ENCODE measurements at regions not wholly inside any gene's neighbourhood (a gene's known extent, or its start where the extent isn't known, plus 50 kb on each side); places are given as distances from the start of the nearest gene placed in this dataset.

GRCh38 chr16:79929260-79929965 lies 328.9 kb upstream of the MAF start:
- no peak for DNase-seq (ENCODE audit: low read depth)

DNA sequence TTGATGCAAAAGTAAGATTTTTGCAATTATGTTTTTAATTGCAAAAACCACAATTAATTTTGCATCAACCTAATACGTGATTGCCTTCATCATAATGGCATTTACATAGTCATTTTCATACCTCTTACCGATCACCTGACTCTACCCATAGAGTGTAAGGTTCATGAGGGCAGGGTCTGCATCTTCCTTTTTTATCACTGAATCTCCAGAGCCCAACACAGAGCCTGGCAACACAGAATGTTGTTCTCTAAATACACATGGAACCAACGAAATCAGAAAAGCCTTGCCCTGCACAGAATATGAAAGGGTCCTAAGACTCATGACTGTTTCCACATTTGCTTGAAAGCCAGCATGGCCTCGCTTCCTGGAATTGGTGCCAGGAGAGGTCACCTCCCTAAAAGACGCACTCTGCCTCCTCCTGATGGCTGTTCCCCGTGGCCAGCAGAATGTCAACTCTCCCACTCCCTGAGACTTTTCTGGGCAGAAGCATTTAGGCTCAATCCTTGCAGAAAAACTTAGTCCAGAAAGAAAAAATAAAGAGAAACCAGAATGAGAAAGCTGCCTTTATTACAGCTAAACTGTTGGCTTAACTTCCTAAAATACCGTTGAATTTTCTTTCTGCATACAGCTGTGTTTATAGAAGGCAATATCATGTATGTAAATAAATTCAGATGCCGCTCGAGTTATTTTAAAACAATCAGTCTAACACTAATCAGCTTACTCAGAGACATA lies 327.8 kb upstream of the MAF start:
- no peak for DNase-seq (ENCODE audit: low read depth)

GRCh38 chr16:79926451-79927205 lies 326.1 kb upstream of the MAF start:
- DNase-seq (ENCODE audit: low read depth): no peak

DNA sequence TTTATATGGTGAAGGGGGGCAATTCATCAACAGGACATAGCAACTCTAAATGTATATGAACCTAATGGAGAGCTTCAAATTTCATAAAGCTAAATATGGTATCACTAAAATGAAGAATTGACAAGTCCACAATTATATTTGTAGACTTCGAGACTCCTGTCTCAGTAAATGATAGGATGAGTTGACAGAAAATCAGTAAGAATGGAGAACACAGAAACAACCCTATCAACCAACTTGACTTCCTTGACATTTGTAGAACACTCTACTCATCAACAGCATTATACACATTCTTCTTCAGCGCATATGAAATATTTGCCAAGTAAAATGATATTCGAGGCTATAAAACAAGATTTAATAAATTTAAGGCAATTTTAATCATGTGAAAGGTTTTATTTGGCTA lies 322.9 kb upstream of the MAF start:
- DNase-seq (ENCODE audit: low read depth): no peak

- no peak for DNase-seq (ENCODE audit: low read depth)
Observed at GRCh38 chr16:79920685-79921084, 320.1 kb upstream of the MAF start.

DNA sequence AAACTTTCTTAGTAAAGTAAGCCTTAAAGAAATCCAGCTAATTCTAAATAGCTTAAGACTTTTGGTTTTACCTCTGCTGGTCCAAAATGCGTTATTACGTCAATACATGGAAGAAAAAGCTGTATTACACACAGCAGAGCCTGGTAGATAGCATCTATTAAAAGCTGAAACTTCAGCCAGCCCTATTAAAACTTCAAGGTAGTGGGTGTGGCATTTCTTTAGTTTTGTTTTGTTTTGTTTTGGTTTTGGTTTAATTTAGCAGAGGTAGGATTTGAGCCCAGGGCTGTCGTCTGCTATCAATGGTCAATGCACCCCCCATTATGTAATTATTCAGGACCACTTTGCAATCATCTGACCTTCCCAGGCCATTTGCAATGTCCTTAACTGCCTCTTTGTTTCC lies 318.4 kb upstream of the MAF start:
- no peak for DNase-seq (ENCODE audit: low read depth)

DNA sequence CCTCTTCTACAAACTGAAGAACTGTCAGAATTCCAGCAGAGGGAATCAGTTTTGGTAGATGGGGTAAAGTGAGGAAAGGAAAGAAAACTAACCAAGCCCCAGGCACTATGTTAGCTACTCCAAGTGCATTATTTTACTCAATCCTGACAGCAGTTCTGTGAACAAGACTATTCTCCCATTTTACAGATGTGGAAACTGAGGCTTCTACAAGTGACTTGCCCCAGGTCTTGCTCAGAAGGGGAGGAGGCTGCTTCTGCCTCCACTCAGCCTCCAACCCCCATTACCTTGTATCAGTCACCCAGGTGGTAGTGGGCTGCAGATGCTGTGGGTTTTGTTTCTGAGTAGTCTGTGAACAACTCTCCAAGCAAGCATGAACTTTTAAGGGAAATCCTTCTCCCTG lies 315.2 kb upstream of the MAF start:
- no peak for DNase-seq (ENCODE audit: low read depth)

- no peak for DNase-seq (ENCODE audit: low read depth)
Observed at GRCh38 chr16:79914961-79915720, 314.6 kb upstream of the MAF start.

- no peak for DNase-seq (ENCODE audit: low read depth)
Observed at GRCh38 chr16:79912592-79913310, 312.2 kb upstream of the MAF start.

GRCh38 chr16:79911660-79912059 lies 311.1 kb upstream of the MAF start:
- no peak for DNase-seq (ENCODE audit: low read depth)

GRCh38 chr16:79909571-79909970 lies 309.0 kb upstream of the MAF start:
- DNase-seq (ENCODE audit: low read depth): no peak

- no peak for DNase-seq (ENCODE audit: low read depth)
Observed at GRCh38 chr16:79903471-79903870, 302.9 kb upstream of the MAF start.

DNA sequence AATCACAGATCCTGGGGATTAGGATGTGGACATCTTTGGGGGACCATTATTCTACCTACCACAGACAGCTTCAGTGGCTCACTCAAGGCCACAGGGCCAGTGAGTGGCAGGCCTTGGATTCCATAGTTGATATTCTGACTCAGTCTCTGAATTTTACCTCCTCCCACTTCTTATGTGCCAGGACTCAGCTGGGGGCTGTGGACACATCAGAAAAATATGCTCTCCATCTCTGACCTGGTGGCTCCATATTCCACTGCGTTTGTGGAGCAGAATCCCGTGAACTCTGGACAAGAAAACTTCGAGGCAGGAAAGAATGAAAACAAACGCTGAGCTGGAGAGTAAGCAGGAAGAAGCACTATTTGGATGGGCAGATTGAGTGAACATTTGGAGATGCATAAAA lies 301.8 kb upstream of the MAF start:
- DNase-seq (ENCODE audit: low read depth): no peak

DNA sequence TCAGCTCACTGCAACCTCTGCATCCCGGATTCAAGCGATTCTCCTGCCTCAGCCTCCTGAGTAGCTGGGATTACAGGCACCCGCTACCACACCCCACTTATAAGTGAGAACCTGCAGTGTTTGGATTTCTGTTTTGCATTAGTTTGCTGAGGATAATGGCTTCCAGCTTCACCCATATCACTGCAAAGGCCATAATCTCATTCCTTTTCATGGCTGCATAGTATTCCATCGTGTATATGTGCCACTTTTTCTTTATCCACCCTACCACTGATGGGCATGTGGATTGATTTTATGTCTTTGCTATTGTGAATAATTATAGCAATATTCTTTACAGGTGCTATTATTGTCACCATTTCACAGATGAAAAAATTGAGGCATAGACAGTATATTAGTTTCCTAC lies 301.0 kb upstream of the MAF start:
- DNase-seq (ENCODE audit: low read depth): no peak

DNA sequence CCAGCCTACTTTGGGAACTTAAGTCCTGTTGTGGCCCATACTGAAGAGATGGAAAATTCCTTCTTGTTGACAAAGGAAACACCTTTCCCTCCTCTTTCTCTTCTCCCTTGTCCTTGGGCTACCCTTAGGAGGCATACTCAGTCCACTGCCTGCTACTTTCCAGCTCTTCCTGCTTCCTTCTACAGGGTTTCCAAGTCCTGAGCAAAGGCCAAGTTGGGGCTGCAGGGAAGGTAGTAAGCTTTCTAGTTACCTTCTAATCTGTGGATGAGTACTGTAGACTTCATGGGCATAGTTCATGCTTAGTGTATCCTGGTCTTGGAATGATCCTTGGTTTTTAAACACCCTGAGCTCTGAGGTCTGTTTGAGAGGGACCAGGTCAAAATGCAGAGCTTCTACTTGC lies 299.2 kb upstream of the MAF start:
- DNase-seq (ENCODE audit: low read depth): no peak

DNA sequence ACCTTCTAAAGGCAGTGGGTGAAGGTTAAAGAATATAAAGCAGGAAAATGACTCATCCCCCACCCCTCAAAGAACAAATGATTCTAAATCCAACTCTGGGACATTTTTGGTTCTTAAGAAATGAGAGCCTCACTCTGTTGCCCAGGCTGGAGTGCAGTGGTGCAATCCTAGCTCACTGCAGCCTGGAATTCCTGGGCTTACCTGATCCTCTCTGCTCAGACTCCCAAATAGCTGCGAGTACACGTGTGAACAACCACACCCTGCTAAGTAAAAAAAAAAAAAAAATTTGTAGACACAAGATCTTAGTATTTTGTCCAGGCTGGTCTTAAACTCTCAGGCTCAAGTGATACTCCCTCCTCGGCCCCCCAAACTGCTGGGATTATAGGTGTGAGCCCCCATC lies 298.8 kb upstream of the MAF start:
- no peak for DNase-seq (ENCODE audit: low read depth)

GRCh38 chr16:79898703-79899102 lies 298.2 kb upstream of the MAF start:
- DNase-seq (ENCODE audit: low read depth): no peak

DNA sequence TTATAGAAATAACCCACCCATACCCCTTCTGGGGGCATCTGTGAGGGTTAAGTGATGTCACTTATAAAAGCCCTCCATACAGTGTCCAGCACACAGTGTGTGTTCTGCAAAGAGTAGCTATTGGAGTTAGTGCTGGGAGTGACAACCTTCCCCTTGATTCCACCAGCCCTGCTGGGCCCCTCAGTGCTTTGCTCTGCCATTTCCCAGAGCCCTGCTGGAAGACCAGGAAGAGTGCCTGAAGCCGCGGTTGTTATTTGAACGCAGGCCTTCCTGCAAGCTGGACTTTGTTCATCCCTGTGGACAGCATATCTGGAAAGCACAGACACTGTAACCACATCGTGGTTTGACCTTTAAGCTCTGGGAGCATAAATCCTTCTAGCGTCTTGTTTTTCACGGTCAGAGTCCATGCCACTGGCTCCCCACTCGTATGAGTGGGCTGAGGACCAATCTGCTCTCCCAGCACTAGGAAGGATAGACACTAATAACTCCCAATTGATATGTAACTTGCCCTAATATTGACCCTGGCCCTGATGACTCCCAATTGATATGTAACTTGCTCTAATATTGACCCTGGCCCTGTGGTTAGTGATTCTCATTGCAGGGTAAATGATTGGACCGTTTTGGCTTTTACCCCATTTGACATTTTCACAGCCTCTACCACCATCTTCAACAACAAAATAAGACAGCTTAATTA lies 297.1 kb upstream of the MAF start:
- DNase-seq (ENCODE audit: low read depth): no peak

- no peak for DNase-seq (ENCODE audit: low read depth)
Observed at GRCh38 chr16:79897104-79897452, 296.5 kb upstream of the MAF start.

- DNase-seq (ENCODE audit: low read depth): no peak
Observed at GRCh38 chr16:79895917-79896203, 295.3 kb upstream of the MAF start.

All from activated T-helper 1 cell treated with Interleukin-2 at 50 U/mL for 16 hours (primary cell).